Renal cortex interstitium (tissue), 11 donors: ENCODE measurements at regions not wholly inside any gene's neighbourhood (a gene's known extent, or its start where the extent isn't known, plus 50 kb on each side); places are given as distances from the start of the nearest gene placed in this dataset.
"Not testable (repeated sequence)": the region's sequence is repeated elsewhere in the genome, so short reads cannot be mapped to it uniquely, and the experiment has no call there.

Experiments used
- DNase-seq, 11 donors: peaks; one replicate each; pipeline ENCODE4 v3.0.0-alpha.2; 2013; ENCODE audit warnings: low read depth in 9 of 11, low spot score in 4 of 11; ENCODE audit errors: extremely low read depth in 1 of 11

DNA sequence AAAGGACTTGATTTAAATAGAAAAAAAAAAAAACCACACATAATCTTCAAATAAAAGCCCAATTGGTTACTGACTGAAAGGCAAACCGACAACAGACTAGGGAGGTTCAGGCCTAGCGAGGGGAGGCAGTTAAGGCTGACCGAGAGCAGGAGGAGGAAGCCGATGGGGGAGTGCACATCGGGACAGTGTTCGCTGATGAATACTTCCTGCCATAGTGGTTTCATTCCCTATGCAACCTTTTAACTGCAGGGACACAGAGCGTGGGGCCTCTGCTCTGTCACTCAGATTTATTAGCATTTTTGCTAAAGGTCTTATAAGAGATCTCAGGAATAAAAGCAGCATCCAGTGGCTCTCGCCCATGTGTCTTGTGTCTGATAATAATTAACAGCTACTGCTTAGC lies 343.2 kb upstream of the CHRNA7 start:
- DNase-seq, result peak in 4 of 11 donors; percentile 3 to 20 (median 10)

DNA sequence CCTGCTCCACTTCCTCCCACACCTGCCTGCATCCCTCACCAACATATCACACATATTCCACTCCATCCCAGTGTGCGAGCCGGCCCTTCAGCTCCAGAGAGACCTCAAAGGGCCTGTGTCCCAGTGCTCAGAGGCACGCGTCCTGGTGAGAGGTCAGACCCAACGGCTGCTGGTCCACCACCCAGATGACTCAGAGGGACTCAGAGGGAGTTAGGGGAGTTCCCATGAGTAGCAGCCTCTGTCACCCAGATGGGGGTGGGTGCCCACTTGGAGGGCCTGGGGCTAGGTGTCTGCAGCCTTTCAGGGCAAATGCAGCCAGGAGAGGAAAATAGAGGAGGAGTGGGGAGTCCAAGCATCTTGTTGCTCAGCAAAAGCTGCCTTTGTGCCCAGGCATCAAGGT lies 333.8 kb upstream of the CHRNA7 start:
- not testable (repeated sequence) for DNase-seq

DNA sequence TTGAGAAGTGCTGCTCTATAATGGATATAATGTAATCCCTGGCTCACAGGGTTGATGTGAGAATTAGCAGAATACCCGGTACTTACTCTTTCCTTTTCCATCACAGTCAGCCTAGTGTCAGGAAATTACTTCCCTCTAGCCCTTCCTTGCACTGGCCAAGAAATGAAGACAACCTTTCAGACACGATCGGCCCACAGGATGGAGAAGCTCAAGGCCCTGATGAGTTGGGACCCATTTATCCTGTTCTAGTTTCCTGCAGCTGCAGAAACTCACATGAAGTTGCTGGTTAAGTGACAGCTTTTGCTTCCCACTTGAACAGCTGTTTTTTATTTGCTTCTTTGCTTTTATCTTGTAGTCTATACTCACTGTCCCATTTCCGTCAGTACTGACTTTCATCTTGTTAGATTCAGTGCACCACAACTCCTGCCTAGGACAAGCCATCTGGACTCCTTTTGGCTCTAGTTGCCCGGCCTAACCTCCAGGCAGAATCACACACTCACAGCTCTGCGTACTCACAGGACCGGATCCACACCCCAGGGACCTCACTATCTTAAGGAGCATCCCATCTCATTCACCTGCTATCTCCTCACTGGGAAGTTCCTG lies 325.1 kb upstream of the CHRNA7 start:
- not testable (repeated sequence) for DNase-seq

DNA sequence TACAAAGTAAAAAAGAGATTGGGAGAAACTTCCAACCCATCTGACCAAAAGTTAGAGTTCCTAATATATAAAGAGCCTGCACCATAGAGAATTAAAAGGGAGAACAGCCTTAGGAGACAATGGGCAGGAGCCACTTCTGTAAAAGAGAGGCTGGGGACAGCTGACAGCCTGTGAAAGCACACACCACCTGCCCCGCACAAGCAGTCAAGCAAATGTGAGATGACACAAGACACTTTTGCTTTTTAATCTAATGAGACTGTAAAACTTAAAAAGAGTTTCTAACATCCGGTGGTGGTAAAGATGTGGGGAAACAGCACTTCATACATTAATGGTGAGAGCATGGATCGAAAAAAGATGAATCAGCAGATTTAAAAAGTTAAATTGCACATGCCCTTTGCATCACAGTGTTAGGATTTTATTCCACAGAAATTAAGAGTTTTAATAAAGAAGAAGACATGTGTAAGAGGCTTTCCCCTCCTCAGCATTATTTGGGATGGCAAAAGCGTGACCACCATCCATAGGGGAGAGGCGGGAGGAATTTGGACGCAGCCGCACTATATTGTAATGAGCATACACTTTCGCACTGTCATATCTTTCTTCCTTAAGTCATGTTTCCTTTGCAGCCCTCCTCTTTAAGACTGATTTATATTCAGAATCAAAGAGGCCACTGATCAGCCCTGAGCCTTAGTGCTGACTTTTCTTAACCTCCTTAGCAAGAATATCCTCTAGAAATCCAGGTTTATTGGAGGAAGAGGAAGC lies 322.2 kb upstream of the CHRNA7 start:
- DNase-seq, result not testable (repeated sequence)

DNA sequence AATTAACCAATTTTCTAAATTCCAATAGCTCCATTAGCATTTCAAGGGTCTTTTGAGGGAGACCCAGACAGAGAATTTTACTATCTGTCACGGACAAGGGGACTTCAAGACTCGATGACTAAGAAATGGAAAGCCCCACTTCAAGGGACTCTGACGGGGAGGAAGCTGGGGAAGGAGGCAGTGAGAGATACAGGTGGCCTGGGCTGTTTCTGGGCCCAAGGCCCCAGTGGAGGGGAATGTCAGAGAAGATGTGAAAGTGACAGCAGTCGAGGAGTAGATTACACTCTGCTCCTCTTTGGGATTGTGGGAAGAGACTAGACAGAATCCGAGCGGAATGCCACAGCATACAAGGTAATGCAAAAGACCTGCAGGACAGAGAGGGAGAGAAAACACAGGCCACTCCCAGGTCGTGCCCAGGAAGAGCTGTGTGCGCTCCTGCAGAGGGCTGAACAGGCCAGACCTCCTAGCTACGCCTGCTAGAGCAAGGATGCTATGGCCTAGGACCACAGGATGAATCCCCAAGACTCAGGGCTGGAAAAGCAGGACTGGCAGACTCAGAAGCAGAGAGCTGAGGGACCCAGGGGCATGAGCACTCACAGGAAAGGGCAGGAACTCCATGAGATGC lies 321.5 kb upstream of the CHRNA7 start:
- DNase-seq, result not testable (repeated sequence)

DNA sequence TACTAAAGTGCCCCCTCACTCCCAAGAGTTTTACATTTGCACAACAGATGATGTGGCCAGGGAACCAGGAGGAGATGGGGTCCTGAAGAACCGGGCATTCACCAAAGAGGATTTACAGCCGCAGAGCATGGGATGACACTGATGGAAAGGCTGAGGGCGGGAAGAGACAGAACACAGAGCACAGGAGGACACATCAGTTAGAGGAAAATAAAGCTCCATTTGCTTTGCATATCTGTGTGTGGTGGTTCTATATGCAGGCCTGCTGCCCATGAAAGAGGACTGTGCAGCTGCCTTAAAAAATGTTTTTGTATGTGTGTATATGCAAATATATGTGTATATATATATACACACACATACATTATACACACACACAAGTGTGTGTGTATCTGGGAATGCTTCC lies 320.8 kb upstream of the CHRNA7 start:
- not testable (repeated sequence) for DNase-seq

DNA sequence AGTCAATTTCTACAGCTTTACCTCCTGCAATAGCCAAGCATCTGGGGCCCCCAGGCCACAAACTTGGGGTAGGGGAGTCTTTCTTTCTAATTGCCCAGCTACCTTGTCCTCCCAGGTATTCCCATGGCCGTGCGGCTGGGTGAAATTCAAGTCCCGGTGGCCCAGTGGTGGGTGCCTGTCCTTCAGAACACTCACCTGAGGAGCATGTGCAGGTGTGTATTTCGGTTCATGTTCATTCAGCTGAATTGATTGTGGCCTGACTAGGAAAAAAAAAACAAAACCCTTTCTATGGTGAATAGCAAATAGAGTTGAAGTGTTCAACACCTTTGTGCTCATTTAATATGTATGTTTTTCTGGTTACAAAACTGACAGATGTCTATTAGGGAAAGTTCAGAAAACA lies 319.5 kb upstream of the CHRNA7 start:
- not testable (repeated sequence) for DNase-seq

DNA sequence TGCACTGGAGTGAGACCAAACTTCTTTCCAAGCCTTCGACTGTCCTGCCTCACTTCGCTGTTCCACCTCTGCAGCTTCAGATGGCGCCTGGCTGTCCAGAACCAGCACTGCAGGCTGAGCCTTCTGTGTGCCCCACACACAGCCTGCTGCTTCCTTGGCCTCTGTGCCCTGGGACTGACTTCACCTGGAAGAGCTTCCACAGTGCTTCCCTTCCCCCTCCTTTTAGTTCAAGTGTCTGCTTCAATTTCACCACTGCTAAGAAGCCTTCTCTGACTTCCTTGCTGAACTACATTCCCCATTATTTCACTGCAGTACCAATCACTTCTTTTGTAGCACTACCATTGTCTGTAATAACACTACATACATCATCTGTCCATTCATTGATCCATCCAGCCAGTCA lies 315.1 kb upstream of the CHRNA7 start:
- DNase-seq, result not testable (repeated sequence)

DNA sequence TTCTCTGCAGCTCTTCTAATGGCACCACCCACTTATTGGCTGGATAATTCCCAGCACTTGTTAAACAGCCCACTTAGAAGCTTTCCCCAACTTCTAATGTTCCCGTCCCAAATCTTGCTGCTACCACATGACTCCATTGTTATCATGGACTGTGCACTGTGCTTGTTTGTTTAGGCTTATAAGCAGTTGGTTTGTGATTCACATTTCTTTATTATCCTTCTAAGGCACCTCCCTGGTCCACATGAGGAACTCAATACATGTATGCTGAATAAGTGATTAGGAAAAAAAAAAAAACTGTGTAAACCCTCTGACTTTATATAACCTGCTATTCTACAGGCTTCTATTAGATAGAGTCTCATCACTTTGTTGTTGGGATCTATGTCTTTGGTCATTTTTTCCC lies 311.7 kb upstream of the CHRNA7 start:
- not testable (repeated sequence) for DNase-seq

DNA sequence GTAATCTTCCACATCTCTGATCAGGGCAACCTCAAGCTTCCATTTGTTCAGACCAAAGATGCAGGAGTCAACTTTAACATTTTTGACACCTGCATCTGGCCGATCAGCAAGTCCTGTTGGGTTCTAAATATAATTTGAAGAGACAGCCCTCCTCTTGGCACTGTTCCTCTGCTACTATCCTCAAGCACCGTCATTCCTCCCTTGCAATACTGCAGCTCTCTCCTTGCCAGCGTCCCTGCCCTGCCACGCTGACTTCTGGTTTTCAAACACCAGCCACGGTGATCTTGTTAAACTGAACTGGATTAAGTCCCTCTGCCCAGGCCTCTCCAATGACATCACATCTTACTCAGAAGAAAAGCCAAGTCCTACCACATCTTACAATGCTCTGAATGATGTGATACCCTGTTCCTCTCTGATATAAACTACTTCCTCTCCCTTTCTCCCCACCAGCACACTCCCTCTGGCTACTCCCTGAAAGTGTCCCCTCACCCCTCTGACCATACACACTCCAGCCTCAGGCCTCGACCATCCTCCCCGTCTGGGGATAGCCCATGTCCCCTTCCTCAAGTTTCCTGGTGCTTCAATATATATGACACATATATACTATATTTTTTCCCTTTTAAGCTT lies 310.8 kb upstream of the CHRNA7 start:
- not testable (repeated sequence) for DNase-seq

DNA sequence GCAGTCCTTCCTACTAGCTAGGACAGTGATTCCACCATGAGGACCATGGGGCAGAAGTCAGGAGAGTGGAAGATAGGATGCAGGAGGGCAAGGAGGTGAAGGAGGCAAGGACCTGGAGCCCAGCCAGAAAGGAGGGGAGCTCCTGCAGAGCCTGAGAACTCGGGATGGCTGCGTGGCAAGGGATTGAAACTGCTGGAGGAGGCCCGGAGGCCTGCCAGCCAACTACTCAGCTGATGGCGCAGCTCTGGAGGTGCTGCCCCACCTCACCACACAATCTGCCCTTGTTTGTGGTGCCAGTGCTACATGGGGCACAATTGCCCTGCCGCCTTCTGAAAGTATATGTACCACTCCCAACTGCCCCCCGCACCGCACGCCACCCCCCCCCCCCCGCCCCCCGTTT lies 307.3 kb upstream of the CHRNA7 start:
- DNase-seq, result not testable (repeated sequence)

DNA sequence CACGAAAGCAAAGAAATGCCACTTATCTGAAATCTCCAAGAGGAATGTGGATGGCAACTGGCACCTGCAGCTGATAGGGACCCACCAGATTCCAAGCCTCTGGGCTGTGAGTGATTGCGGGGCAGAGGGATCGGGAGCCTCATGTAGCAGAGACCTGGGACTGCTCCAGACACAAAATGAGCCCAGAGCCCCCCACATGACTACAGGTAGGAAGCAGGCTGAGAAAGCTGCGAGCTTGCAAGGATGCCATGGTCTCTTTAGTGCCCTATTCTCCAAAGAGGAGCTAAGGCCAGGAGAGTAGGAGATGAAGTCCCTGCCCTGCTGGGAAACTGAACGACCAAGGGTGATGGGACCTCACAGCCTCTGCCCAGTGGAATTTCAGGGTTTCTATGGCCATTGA lies 305.4 kb upstream of the CHRNA7 start:
- not testable (repeated sequence) for DNase-seq

DNA sequence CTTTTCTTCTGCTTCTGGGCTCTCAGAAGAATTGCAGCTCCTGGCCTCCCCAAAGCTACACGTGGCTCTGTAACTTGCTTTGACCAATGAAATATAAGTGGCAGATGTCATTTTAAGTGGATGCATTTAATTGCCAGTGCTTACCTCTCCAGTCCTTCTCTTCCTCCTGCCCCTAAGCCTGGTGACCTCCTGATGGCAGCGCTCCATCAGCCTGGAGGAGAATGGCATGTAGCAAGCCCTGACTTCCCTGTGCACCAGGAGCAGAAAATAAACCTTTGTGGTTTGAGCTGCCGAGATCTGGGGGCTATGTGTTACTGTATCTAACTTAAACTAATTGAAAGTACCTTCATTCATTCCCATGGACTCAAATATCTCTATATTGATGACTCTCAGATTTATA lies 304.7 kb upstream of the CHRNA7 start:
- not testable (repeated sequence) for DNase-seq

DNA sequence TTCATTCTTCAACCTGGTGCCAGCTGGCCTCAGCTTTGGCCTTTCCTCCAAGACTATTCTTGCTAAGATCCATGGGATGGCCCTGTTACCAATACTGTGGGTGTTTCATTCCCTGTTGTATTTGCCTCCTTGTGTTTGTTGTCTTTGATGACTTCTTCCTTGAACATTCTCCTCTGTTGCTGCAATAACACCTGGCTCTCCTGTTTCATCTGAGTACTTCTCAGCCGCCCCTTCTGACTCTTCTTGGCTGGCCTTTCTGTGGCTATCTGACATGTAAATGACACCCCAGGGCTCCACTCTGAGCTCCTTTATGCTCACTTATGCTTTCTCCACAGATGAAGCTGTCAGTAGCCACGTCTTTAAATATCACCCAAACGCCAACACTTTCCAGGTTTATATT lies 302.7 kb upstream of the CHRNA7 start:
- no peak for DNase-seq

DNA sequence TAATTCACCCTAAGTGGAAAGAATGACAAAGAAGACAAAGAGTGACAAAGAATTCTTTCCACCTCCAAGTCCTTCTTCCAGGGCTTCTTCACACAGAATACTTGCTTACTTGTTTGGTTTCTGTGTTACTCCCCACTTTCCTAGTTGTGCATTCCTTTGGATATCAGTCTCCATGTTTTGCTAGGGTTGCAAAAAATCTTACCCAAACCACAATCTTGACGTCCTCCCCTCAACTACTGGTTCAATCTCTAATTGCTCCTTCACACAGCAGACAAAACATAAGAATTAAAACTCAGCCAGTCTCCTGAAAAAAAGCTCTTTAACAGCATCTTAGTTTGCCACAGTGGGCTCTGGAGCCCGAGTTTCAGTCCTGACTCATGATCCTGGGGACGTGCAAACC lies 297.6 kb upstream of the CHRNA7 start:
- DNase-seq, result no peak

DNA sequence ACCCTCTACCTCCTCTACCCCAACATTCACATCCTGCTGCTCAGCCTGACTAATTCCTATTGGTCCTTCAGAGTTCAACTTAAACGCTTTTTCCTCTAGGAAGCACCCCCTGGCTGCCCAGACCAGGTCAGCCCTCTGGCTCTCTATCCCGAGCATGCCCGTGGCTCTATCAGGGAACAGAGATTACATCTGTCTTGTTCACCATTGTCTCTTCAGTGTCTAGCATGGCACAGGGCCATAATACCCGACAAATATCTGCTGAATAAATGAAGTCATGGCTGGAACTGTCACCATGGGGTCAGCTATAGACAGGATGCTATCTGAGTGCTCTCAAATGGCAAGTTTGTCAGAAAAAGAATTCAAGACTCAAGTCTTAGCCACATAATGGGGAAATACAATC lies 296.9 kb upstream of the CHRNA7 start:
- no peak for DNase-seq

DNA sequence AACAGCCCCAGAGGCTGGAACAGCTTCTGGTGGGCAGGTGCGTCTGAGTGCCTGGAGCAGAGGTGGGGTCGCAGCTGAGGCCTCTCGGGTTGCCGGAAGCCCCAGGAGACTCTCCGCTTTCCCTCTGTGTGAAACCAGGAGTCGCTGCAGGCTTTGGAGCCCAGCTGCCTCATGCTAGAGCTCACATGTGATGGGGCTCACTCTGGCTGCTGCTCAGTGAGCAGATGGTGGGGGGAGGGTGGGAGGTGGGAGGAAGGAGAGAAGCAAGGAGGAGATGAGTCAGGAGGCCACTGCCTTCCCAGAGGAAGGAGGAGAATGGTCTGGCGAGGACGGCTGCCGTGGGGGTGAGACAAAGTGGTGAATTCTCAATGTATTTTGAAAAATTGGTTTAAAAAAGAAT lies 290.1 kb upstream of the CHRNA7 start:
- DNase-seq, result peak in 4 of 11 donors; percentile 4 to 16 (median 6)

DNA sequence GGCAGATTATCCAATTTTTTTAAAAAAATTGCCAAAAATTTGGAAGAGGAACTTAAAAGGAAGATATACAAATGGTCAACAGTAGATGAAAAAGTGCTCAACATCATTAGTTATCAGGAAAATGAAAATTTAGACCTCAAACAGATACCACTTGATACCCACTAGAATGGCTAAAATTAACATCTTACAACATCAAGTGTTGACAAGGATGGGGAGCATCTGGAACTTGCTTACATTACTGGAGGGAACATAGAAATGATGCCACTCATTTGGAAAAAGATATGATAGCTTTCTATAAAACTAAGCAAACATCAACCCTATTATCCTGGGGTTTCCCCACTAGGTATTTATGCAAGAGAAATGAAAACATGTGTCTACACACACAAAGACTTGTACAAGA lies 284.5 kb upstream of the CHRNA7 start:
- DNase-seq, result no peak

DNA sequence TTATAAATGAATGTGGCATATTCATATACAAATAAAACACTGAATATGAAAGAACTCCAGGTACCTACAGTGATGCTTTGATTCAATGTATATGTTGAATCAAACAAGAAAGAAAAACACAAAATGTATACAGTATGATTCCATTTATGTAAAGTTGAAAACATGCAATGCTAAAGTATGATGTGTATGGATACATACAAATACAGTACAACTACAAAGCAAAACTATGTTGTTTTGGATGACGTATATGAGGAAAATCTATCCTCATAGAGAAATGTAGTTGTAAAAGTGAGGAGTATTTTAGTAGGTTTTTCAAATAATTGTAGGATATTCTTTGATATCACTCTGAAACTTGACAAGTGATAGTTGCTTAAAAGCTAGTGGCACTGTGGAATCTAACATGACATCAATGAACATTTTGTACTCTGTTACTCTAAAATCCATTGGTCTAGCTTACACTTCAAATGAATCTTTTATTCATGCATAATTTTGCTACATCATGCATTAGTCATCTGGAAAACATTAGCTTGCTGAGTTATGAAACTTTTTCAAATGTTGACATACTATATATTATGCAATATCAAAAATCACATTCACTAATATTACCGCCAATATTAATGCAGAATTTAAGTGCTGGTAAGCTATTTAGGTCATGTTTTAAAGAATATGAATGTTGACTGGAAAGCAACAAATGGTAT lies 278.1 kb upstream of the CHRNA7 start:
- no peak for DNase-seq
